Transverse colon (tissue), 4 donors: ENCODE measurements at regions not wholly inside any gene's neighbourhood (a gene's known extent, or its start where the extent isn't known, plus 50 kb on each side); places are given as distances from the start of the nearest gene placed in this dataset.

Experiments used
- DNase-seq: peaks from one replicate; pipeline ENCODE4 v3.0.0-alpha.2; 2019
- H3K27ac ChIP-seq, 4 donors: fragments of 200-600 bp; sonication (generic); 2 replicates each; pipeline ENCODE4 v1.5.1; 2016 to 2018; ENCODE audit warnings: inconsistent platforms in 4 of 4
- H3K27me3 ChIP-seq: fragments of 200-600 bp; sonication (generic); 2 replicates; pipeline ENCODE4 v1.5.1; 2017; ENCODE audit warnings: inconsistent platforms
- H3K36me3 ChIP-seq, 4 donors: fragments of 200-600 bp; sonication (generic); 2 replicates each; pipeline ENCODE4 v1.5.1; 2017 to 2019; ENCODE audit warnings: inconsistent platforms in 4 of 4
- H3K4me1 ChIP-seq, 4 donors: fragments of 200-600 bp; sonication (generic); 2 replicates each; pipeline ENCODE4 v1.5.1; 2017 to 2020; ENCODE audit warnings: inconsistent platforms in 4 of 4
- H3K4me3 ChIP-seq, 4 donors: fragments of 200-600 bp; sonication (generic); 1 replicate in 1 of 4; 2 replicates in 3 of 4; pipeline versions ENCODE4 v1.5.1 to v1.6.1; 2017 to 2019; ENCODE audit warnings: inconsistent platforms in 4 of 4
- H3K9me3 ChIP-seq, 2 donors: fragments of 200-600 bp; sonication (generic); 2 replicates each; pipeline ENCODE4 v1.5.1; 2017 to 2019; ENCODE audit warnings: inconsistent platforms in 2 of 2
- EP300 ChIP-seq: sonication (generic); formaldehyde crosslinking; IDR thresholded peaks from one replicate; pipeline ENCODE4 v1.6.1; 2017; ENCODE audit warnings: antibody characterized with exemption, low read depth
- POLR2A ChIP-seq: fragments of 450-650 bp; IDR thresholded peaks from one replicate; pipeline ENCODE4 v1.6.1; 2016; ENCODE audit warnings: antibody characterized with exemption, mild to moderate bottlenecking, moderate library complexity
- POLR2AphosphoS5 ChIP-seq, 3 donors: sonication (generic); formaldehyde crosslinking; IDR thresholded peaks; one replicate each; pipeline ENCODE4 v1.6.1; 2016; ENCODE audit warnings: antibody characterized with exemption in 3 of 3
- WGBS, 2 donors: methylation state at CpG; one replicate each; pipeline ENCODE4 v1.1.5; 2018; ENCODE audit warnings: low coverage in 1 of 2; 5-methylcytosine and 5-hydroxymethylcytosine counted together
- in situ Hi-C, 4 donors: fragments of 200-750 bp; cut with MboI; loops; one replicate each; pipeline versions ENCODE4 v1.15.0 to v1.15.1; 2017; ENCODE audit warnings: low sequenced_read_pairs in 3 of 4, low pct_ligation_motif_present in 1 of 4, low pct_unique_long_range_greater_than_20kb in 1 of 4
- intact Hi-C: fragments of 100-400 bp; cut with DNase I; formaldehyde crosslinking; loops from one replicate; pipeline ENCODE4 v1.15.1; 2023; ENCODE audit warnings: low total_unique reads
- TF ChIP-seq, protein P1 (sequence below), 5 experiments: fragments of 200-600 bp in 3 of 5; fragments of 450-650 bp in 2 of 5; sonication (generic) in 3 of 5; IDR thresholded peaks; 1 replicate in 2 of 5; 2 replicates in 3 of 5; pipeline ENCODE4 v1.5.1; 2016 to 2017; ENCODE audit warnings: antibody characterized with exemption in 5 of 5, inconsistent platforms in 3 of 5, mild to moderate bottlenecking in 2 of 5, moderate library complexity in 1 of 5

DNA sequence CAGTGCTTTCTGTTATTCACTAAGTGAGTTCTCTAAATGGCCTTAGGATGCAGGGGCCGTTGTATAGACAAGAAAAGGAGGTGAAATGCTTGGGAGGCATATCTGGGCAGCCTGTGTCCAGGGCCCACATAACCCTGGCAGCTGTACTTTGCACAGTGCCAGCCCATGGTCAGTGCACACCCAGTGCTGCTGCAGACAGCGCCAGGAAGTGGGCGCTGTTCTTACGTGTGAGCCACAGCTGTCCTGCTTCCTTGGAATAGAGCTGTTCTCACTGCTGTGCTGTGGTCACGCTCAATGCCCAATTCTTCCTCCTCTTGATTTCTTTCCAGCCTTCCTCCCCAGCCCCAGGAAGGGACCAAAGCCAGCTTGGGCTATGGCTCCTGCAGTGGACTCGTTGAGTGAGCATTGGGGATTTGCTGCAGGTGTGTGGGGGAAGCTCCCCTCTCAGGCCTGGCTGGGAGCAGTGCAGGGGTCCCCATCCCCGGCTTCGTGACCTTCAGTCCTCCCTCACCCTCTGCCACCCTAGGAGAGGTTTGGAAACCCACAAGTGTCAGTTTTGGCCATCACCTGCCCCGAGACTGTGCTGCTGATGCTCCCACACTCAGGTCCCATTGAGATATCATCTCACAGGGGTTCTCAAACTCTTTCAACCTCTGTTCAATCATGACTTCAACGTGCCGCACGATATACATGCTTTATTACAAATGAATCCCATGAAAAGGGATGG lies 246.8 kb upstream of the EXOC2 start:
- WGBS, 2 donors, result 67 to 86% methylated on average over 3 to 12 of the region's 12 CpGs

GRCh38 chr6:938916-939315 lies 246.0 kb upstream of the EXOC2 start:
- TF ChIP-seq, protein P1, sequence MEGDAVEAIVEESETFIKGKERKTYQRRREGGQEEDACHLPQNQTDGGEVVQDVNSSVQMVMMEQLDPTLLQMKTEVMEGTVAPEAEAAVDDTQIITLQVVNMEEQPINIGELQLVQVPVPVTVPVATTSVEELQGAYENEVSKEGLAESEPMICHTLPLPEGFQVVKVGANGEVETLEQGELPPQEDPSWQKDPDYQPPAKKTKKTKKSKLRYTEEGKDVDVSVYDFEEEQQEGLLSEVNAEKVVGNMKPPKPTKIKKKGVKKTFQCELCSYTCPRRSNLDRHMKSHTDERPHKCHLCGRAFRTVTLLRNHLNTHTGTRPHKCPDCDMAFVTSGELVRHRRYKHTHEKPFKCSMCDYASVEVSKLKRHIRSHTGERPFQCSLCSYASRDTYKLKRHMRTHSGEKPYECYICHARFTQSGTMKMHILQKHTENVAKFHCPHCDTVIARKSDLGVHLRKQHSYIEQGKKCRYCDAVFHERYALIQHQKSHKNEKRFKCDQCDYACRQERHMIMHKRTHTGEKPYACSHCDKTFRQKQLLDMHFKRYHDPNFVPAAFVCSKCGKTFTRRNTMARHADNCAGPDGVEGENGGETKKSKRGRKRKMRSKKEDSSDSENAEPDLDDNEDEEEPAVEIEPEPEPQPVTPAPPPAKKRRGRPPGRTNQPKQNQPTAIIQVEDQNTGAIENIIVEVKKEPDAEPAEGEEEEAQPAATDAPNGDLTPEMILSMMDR (IDR thresholded peaks at IDR 0.05), result no peak
- TF ChIP-seq POLR2AphosphoS5 (IDR thresholded peaks at IDR 0.05) (no peak), POLR2A (no peak), EP300 (no peak)
- Histone ChIP-seq H3K4me1 (no peaks in the 10 kb centered on the region), H3K27me3 (no peaks in the 10 kb centered on the region), H3K9me3 (no peaks in the 10 kb centered on the region), H3K4me3 (no peak overlapping the region), H3K36me3 (no peaks in the 10 kb centered on the region), H3K27ac (no peak overlapping the region)
- in situ Hi-C loops, result no loop called here
- intact Hi-C loops, result no loop called here
- 67 to 84% methylated on average over 2 to 5 of the region's 7 CpGs for WGBS, 2 donors
- no peak for DNase-seq

More for the DNA sequence above, 246.8 kb upstream of the EXOC2 start:
- no peaks in the 10 kb centered on the region for H3K27me3 ChIP-seq
- intact Hi-C loops, result no loop called here
- no peaks in the 10 kb centered on the region for H3K9me3 ChIP-seq
- H3K4me1 ChIP-seq, result no peaks in the 10 kb centered on the region
- H3K27ac ChIP-seq, result no peak overlapping the region
- no peak overlapping the region for H3K4me3 ChIP-seq
- DNase-seq, result no peak
- in situ Hi-C loops, result no loop called here
- no peaks in the 10 kb centered on the region for H3K36me3 ChIP-seq
- TF ChIP-seq POLR2AphosphoS5 (IDR thresholded peaks at IDR 0.05) (no peak), POLR2A (no peak), EP300 (no peak)
- TF ChIP-seq, protein P1 (IDR thresholded peaks at IDR 0.05), result no peak

DNA sequence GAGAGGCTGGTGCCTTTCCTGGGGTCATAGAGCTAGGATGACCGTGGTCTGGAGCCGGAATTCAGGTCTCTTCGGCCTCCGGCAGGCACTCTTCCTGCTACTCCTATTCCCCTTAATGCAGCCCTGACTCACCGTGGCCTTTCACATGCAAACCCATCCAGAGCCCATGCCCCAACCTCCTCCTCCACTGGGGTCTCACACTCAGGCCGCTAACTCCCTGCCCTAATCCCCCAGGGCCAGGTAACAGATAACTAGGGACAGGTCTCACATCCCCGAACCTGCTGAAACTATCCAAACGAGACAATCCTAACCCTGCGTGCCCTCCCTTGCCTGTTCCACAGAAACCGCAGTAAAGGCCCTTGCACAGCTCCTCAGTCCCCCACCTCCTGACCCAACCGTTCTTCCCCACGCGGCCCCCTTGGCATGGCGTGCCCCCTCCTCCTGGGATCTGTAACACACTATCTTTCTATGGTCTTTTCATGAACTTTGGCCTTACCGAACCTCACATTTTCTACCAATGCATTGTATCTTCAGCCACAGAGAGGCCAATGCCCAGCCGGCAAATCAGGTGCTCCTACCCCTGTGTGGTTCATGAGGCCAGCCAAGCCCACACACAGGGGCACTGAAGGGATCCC lies 245.4 kb upstream of the EXOC2 start:
- H3K27ac ChIP-seq, result no peak overlapping the region
- intact Hi-C loops, result no loop called here
- WGBS, 2 donors, result 77 to 87% methylated on average over 8 to 16 of the region's 16 CpGs

DNA sequence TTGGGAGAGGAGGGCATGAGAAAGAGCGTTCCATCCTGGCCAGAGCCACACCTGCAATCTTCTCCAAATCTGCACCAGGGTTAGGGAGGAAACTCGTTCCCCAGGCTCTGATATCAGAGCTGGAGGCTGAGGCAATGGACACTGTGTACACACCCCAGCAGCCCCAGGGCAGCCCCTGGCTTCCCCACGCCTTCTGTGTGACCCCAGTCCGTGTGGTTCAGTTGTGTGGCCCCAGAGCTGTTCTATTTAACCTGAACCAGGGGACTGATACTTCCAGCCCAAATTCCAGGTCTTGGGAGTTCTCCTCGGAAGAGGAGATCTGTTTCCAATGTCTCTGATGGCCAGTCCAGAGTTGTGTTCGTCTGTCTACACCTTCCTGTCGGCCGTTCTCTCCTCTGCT lies 242.6 kb upstream of the EXOC2 start:
- DNase-seq, result no peak
- intact Hi-C loops (no loop called here), in situ Hi-C loops (no loop called here)
- H3K27me3 ChIP-seq, result no peaks in the 10 kb centered on the region
- WGBS, 2 donors, result 74% methylated on average over 8 of the region's 8 CpGs; no CpG with 5 or more reads in 1 of the 2 donors
- no peak overlapping the region for H3K27ac ChIP-seq
- no peak for TF ChIP-seq POLR2AphosphoS5 (IDR thresholded peaks at IDR 0.05)
- no peak for TF ChIP-seq EP300
- no peak for TF ChIP-seq POLR2A
- TF ChIP-seq, protein P1 (IDR thresholded peaks at IDR 0.05), result no peak
- H3K4me1 ChIP-seq, result no peaks in the 10 kb centered on the region
- no peaks in the 10 kb centered on the region for H3K36me3 ChIP-seq
- H3K9me3 ChIP-seq, result no peaks in the 10 kb centered on the region
- no peak overlapping the region for H3K4me3 ChIP-seq

More for the DNA sequence above, 245.4 kb upstream of the EXOC2 start:
- no peaks in the 10 kb centered on the region for H3K4me1 ChIP-seq
- no peak overlapping the region for H3K4me3 ChIP-seq
- no peak for DNase-seq
- TF ChIP-seq POLR2A (no peak), EP300 (no peak), POLR2AphosphoS5 (IDR thresholded peaks at IDR 0.05) (no peak)
- TF ChIP-seq, protein P1 (IDR thresholded peaks at IDR 0.05), result no peak
- no peaks in the 10 kb centered on the region for H3K9me3 ChIP-seq
- no peaks in the 10 kb centered on the region for H3K36me3 ChIP-seq
- in situ Hi-C loops, result no loop called here
- no peaks in the 10 kb centered on the region for H3K27me3 ChIP-seq
